C4-2B (cell line): ENCODE measurements at regions not wholly inside any gene's neighbourhood (a gene's known extent, or its start where the extent isn't known, plus 50 kb on each side); places are given as distances from the start of the nearest gene placed in this dataset.

Source experiments
- CTCF ChIP-seq: fragments of 450-650 bp; conservative IDR thresholded peaks from 2 replicates; pipeline ENCODE4 v1.5.1; 2017; ENCODE audit warnings: mild to moderate bottlenecking
- ZFX ChIP-seq: fragments of 450-650 bp; IDR thresholded peaks from 2 replicates; pipeline ENCODE4 v1.6.1; 2017

DNA sequence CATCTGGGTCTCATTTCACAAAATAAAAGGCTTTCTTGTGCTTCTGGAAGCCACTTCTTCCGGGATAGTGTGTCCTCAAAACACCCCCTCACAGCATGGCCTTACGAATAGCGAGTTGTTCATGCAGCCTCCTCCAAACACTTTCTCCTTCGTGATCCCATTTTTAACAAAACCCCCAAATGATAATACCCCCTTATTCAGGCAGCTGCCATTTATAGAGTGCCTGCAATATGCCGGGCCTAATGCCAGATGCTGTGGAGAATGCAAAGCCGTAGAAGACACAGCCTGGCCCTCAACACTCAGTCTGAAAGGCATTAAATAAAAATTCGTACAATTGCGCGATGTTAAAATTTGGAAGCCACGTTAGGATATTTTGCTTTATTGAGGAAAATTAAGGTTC, 66.4 kb upstream of the SLC44A1 start:
- TF ChIP-seq ZFX (no peak), CTCF (no peak)
